NCI-H2081 (cell line): ENCODE measurements at regions not wholly inside any gene's neighbourhood (a gene's known extent, or its start where the extent isn't known, plus 50 kb on each side); places are given as distances from the start of the nearest gene placed in this dataset.

Source experiments
- DNase-seq, 2 experiments: peaks; one replicate each; lab custom pipeline; 2025; lab: John Stamatoyannopoulos, UW

GRCh38 chr13:22652796-22653195 is 528.0 kb upstream of the SGCG start:
- no peak for DNase-seq

- no peak for DNase-seq
Observed at GRCh38 chr13:22653866-22654265, 526.9 kb upstream of the SGCG start.

- no peak for DNase-seq
Observed at GRCh38 chr13:22655106-22655852, 525.5 kb upstream of the SGCG start.

- no peak for DNase-seq
Observed at GRCh38 chr13:22662771-22663170, 518.0 kb upstream of the SGCG start.

- DNase-seq: peak; percentile 36 to 69
Observed at GRCh38 chr13:22665506-22665905, 515.3 kb upstream of the SGCG start.

GRCh38 chr13:22690756-22691155 is 490.0 kb upstream of the SGCG start:
- DNase-seq: no peak

- no peak for DNase-seq
Observed at GRCh38 chr13:22693691-22694090, 487.1 kb upstream of the SGCG start.

- DNase-seq: no peak
Observed at GRCh38 chr13:22696433-22696832, 484.3 kb upstream of the SGCG start.

GRCh38 chr13:22698467-22698866 is 482.3 kb upstream of the SGCG start:
- DNase-seq: no peak

GRCh38 chr13:22700246-22700887 is 480.4 kb upstream of the SGCG start:
- DNase-seq: peak in 1 of 2 experiments; percentile 24

- peak in 1 of 2 experiments; percentile 44 for DNase-seq
Observed at GRCh38 chr13:22703601-22704209, 477.1 kb upstream of the SGCG start.

- no peak for DNase-seq
Observed at GRCh38 chr13:22707946-22708345, 472.8 kb upstream of the SGCG start.

GRCh38 chr13:22717036-22717435 is 463.7 kb upstream of the SGCG start:
- no peak for DNase-seq

- no peak for DNase-seq
Observed at GRCh38 chr13:22726726-22727125, 454.1 kb upstream of the SGCG start.

- no peak for DNase-seq
Observed at GRCh38 chr13:22735011-22735995, 445.5 kb upstream of the SGCG start.

GRCh38 chr13:22736084-22736767 is 444.6 kb upstream of the SGCG start:
- no peak for DNase-seq

- no peak for DNase-seq
Observed at GRCh38 chr13:22736768-22737092, 444.0 kb upstream of the SGCG start.

- DNase-seq: no peak
Observed at GRCh38 chr13:22738357-22738756, 442.4 kb upstream of the SGCG start.

- peak in 1 of 2 experiments; percentile 12 for DNase-seq
Observed at GRCh38 chr13:22740264-22740663, 440.5 kb upstream of the SGCG start.

GRCh38 chr13:22744688-22745452 is 435.9 kb upstream of the SGCG start:
- DNase-seq: no peak
